Activated T-cell treated with anti-CD3 and anti-CD28 coated beads for 24 hours (primary cell): ENCODE measurements at regions not wholly inside any gene's neighbourhood (a gene's known extent, or its start where the extent isn't known, plus 50 kb on each side); places are given as distances from the start of the nearest gene placed in this dataset.

Experiments used
- DNase-seq: peaks from one replicate; pipeline ENCODE4 v3.0.0-alpha.2; 2020; ENCODE audit warnings: low read depth

DNA sequence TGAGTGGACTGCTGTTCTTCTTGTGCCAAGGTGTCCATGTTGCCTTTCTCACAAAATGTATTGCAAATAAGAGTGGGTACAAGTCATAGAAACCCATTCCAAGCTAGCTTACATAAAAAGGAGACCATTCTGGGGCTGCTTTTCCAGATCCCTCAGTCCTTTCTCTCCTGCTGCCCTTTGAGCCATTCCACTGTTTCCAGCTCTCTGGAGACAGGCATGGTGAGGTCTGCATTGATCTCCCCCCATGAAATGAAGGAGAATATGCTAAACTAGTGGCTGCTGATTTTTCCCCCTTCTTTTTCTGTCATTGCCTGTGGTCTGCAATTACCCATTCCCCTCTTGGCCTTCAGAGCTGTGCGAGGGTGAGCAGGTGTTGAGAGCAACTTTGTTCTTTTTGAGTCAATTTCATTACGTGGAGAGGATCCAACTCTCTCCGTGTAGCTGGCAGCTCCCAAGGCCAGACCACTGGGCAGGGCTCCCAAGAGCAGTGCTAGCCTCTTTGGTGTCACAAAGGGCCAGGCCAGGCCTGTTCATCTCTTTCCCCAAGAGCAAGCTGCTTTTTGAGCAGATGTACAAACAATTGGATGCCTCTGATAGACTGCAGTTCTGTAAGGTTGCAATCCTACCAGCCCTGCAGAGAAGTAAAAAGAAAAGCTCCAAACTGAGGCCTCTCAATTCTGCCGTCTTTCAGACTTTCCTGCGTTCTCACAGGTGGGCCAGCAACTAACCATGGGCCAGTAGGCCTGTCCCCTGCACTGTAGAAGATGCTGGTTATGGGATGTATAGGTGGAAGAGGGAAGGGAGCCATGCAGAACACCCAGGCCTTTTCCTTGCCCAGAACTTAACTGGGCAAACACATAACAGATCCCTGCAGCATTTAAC lies 96.1 kb upstream of the ARMC2 start:
- DNase-seq, result no peak

- DNase-seq, result no peak
These were observed 95.3 kb upstream of the ARMC2 start for GRCh38 chr6:108752733-108753590.

- no peak for DNase-seq
These were observed 92.7 kb upstream of the ARMC2 start for GRCh38 chr6:108755257-108756240.

- no peak for DNase-seq
These were observed 90.9 kb upstream of the ARMC2 start for GRCh38 chr6:108757357-108757756.

DNA sequence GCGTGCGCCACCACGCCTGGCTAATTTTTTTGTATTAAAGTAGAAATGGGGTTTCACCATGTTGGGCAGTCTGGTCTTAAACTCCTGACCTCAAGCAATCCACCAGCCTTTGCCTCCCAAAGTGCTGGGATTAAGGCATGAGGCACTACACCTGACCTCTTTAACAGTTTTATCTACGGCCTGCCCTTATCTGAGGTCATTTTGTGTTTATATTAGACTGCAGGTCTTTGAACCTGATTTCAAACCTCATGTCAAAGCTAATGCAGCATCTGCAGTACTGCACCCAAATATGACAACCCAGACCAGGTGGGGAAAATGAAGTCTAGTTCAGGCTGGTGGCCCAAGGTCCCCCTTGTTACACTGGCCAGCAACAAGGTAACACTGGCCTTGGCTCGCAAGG lies 89.3 kb upstream of the ARMC2 start:
- no peak for DNase-seq

DNA sequence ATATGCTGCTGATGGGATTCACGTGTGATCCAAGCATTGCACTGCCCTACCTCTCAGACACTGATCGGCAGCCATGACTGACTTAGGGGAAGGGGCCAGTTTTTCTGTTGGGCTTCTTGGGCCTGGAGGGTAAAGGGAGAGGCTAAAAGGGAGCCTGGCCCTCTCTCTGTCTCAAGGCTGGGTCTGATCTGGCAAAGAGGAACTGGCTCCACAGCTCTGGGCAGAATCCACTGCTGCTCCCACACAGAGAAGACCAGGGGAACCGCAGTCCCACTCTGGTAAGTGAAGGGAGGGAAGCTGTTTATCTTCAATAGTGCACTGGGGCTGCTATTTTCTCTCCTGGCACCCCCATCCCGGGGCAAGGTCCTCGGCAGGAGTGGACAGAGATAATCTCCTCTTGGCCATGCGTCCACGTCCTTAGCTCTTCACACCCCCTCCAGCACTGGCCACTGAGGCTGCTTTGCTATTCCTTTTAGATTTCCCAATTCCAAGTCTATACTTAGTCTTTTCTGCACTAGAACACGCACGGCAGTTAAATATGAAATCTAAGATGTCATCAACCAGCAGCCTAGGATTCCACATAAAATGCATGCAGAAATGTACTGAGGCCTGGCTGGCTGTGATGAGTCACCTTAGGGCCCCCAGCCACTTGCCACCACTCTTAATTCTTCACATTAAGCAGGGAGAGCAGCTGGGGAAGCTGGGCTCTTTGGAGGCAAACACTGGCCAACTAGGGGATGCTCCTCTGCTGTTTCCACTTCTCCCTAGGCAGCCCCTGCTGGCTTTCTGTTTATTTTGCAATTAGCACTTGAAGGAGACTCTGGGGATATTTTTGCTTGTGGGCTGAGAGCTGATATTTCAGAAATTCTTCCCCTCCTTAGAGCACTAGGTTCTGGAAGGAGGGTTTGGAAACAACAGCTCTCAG lies 87.8 kb upstream of the ARMC2 start:
- DNase-seq, result no peak

DNA sequence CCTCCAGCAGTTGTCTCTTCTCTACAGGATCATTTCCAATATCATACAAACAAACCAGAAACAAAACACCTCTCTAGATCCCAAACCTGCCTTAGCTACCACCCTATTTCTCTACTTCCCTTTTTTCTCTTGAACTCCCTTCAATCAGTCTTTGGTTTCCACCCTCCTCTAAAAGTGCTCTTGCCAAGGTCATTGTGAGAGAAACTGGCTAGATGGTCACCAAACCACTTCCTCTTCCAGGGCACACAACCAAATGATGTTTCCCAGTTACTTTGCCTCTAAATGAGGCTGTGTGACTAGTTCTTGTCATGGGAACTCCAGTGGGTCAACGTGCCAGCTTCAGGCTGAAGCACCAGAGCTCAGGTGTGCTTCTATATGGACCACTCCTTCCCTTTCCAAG lies 85.8 kb upstream of the ARMC2 start:
- no peak for DNase-seq

DNA sequence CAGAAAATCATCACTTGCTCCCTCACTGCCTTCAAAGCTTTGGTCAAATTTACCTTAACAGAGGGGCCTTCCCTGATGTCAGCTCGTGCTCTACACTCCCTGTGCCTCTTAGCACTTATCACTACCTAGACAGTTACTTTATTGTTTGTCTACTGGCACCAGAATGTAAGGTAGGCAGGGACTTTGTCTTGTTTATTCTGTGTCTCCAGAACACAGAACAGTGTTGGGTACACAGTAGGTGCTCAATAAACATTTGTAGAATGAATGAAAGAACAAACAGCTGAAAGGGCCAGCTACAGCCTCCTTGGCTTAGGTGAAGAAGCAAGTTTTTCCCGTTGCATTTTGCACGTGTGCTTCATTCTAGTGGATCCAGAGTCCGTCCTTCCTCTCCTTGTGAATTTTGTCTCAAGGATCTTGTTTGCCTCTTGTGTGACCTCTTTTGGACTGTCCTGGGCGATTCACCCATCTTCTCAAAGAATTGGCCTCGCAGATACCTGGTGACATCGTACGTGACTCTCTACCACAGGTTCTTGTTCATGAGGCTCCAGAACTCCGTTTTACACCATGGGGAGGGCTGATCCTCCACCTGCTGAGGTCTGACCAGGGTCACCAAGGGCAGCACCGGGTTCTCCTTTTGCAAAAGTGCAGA lies 84.2 kb upstream of the ARMC2 start:
- DNase-seq, result no peak

GRCh38 chr6:108764580-108764950 lies 83.7 kb upstream of the ARMC2 start:
- DNase-seq, result no peak

GRCh38 chr6:108765495-108765894 lies 82.7 kb upstream of the ARMC2 start:
- no peak for DNase-seq

GRCh38 chr6:108766419-108766818 lies 81.8 kb upstream of the ARMC2 start:
- DNase-seq, result no peak

DNA sequence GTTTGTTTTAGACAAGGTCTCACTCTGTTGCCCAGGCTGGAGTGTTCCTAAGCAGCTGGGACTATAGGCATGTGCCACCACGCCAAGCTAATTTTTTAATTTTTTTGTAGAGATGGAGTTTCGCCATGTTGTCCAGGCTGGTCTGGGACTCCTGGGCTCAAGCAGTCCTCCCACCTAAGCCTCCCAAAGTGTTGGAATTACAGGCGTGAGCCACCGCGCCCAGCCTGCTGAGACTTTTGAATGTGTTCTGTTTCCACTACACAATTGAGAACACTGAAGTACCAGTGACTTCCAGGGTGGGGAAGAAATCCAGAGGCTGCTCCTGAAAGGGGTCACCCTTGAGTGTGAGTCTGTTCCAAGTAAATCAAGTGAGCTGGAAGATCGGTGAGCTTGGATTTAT lies 81.3 kb upstream of the ARMC2 start:
- DNase-seq, result no peak

DNA sequence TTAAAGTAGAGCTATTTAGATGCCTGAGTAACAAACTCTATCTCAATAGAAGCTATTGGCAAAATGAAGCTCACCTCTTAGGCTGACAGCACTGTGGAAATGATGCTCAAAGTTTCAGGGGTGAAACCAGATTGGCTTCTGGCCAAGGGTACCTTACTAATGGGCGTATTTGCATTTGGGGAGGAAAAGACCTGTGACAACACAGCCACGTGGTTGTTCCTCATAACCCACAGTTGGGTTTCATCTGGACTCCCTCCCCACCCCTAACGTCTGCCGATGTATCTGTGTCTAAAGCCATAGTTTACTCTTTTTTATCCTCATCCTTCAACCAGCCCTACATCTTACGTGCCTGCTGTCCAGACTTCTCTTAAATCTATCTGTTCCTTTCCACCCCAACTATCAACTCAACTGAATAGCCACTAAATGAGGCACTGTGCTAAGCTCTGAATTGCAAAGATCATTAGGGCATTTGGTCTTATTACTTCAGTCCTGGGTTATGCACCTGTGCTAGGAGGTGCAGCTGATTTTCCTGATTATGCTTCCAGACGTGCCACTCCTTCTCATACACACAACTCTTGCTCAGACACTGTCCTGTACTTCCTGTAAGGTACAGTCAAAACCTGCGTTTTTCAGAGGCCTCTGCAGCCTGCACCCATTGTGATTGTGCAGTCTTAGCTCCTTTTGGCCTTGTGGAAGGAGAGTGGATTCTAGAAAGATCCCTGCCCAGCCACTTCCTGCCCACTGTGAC lies 80.6 kb upstream of the ARMC2 start:
- no peak for DNase-seq

DNA sequence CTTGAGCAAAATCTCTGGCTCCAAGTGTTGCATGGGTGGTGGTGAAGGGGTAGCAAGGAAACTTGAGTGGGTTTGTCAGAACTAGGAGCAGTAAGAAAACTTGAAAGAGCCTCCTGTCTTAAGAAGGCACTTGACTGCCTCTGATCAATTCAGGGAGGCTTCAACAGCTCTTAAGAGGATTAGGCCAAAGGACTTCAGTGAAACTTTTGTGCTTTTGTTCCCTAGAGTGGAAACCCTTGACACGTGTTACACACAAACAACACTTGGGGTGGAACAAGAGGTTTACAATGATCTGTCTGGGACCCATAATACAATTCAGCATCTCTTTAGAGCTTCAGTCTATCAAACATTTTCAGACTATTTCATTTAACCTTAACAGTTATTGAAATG lies 80.1 kb upstream of the ARMC2 start:
- no peak for DNase-seq

GRCh38 chr6:108768792-108769524 lies 79.3 kb upstream of the ARMC2 start:
- no peak for DNase-seq

DNA sequence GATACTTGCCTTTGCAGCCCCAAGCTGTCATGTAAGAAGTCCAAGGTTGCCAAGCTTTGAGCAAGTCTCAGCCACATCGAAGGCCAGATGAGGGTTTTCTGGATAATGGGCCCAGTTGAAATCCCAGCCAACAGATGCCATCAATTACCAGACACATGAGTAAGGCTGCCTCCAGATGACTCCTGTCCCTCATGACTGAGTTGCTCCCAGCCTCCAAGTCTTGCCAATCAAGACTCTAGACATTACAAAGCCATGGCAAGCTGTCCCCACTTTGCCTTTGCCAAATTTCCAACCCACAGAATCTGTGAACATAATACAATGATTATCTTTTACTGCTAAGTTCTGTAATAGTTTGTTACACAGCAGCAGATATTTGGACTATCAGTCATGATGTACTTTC lies 76.8 kb upstream of the ARMC2 start:
- no peak for DNase-seq

DNA sequence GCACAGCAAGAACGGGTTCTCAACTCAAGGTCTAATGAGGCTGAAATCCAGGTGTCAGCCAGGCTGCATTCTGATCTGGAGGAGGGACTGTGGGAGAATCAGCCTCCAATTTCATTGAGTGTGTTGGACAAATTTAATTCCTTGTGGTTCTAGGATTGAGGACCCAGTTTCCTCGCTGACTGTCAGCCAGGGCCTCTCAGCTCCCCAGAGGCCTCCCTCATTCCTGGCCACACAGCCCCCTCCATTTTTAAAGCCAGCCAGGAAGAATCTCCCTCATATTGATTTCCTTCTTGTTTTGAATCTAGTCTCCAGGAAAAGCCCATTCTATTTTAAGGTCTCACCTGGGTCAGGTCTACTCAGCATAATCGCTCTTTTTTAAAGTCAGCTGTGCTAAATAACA lies 73.7 kb upstream of the ARMC2 start:
- DNase-seq, result no peak

- no peak for DNase-seq
These were observed 70.7 kb upstream of the ARMC2 start for GRCh38 chr6:108777536-108777935.
